ENCODE measurements at regions not wholly inside any gene's neighbourhood (a gene's known extent, or its start where the extent isn't known, plus 50 kb on each side); places are given as distances from the start of the nearest gene placed in this dataset.

DNA sequence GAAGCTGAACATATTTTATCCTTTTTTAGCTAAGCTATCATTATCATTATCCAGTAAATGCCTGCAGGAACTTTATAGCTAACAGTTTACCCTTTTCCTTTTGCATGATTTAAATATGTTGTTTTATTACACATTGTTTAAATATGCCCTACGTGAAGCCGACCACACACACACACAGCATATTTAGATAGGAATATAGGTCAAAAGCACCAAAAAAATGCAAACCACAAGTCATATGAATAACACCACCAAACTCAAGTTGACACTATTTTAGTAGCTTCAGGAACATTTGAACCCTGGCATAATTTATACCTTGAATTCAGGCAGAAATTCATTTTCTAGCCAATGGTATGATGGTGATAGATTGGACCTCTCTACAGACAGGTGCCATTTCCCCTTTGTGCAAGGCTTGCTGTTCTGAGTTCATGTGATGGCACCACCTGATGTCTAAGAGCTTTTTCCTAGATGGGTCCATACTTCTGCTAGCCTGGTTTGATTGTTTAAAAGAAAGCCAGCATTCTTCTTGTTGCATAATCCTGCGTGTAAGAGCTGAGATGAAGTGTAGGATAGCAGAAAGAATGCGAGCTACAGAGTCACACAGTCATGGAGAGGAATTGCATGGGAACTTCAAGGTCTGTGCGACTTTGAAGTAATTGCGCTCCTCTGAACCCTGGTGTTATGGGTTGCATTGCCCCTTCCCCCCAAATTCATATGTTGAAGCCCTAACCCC, 454.8 kb upstream of the SOX5 start:
- no peak for DNase-seq

DNA sequence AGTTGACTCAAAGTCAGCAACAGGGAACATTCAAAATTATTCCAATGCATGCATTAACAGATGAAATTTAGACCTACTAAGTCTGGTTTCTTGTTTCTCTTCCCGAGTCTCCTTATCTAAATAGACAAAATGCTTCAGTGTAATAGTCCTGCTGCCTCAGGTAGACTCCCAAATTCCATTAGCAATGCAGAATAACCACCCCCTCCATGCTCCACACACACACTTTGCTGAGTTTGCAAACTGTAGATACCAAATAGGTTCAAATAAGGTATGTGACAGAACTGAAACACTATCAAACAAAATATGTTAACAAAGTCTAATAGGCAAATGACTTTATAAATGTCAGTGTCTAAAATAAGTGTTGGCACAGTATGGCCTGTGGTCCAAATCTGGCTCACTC, 451.1 kb upstream of the SOX5 start:
- DNase-seq = no peak

DNA sequence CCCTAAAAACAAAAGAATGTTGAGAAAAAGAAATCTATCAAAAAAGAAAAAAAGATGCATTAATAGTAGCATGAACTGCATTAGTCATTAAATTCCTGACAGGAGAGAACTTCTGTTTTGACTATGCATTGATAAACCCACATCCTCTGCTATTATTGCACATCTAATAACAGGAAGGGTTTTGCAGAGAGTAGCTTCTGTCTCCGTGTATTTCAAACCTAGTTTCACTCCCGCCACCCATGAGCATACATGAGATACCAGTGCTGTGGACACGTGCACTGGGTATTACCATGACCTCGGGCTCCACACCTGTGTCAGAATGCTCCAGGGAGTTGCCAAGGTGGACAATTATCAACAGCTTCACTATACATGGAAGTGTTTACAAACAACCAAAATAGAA, 449.1 kb upstream of the SOX5 start:
- no peak for DNase-seq

DNA sequence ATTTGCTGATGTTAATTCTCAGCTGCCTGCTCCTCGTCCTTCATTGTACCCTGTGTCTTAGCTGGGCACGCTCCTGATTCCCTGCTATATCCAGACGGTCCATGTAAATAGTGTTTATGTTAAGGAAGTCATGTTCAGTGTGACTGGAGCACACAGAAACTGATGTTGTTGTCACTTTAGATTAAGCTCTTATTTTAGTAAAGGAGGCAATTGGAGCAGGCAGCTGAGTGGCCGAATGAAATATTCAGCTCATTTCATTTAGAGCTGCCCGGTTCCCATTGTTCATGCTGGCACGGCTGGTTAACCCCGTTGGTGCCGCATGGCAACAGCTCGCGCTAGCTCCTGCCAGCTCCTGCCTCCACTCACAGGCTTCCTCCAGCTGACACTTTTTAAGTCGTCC, 446.8 kb upstream of the SOX5 start:
- no peak for DNase-seq

DNA sequence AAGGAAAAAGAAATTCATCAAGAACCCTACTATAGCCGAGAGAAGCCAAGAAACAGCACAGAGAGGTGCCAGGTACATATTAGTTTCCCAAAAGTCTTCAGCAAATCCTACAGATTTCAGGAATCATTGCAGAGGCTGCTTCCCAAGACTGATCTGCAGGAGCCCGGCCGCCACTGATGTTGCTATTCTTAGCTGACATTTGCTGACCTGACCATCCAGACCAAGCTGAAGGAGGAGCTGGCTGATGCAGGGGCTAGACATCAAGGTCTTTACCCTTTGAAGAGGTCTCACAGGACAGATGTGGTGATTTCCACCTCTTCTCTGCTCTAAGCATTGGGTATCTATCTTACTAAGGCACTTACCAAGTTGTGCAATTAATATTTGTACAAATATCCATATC, 444.8 kb upstream of the SOX5 start:
- DNase-seq = no peak

DNA sequence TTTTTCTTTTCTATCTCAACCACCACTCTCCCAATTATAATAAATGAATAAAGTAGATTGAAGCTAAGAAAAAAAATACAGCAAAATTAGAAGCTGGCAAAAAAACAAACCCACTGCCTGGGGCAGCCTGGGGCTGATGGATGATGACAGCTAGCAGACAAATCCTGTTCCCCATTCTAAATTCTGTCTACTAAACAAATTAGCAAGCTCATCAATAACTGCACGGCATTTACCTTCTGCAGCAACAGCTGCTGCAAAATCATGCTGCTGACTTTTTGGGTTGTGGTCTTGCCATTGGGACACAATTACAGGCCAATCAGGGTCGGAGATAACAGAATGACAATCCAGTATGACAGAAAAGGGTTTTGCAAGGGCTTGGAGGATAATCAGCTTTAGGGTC, 443.6 kb upstream of the SOX5 start:
- no peak for DNase-seq

DNA sequence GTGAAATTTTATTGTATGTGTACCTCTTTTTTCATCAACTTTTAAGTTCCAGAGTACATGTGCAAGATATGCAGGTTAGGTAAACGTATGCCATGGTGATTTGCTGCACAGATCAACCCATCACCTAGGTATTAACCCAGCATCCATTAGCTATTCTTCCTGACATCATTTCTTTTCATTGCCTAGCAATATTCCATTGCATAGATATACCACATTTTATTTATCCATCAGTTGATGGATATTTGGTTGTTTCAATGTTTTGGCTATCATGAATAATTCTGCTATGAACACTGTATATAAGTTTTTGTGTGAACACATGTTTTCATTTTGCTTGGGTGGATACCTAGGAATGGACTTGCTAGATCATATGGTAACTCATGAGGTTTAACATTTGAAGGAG, 439.9 kb upstream of the SOX5 start:
- no peak for DNase-seq

DNA sequence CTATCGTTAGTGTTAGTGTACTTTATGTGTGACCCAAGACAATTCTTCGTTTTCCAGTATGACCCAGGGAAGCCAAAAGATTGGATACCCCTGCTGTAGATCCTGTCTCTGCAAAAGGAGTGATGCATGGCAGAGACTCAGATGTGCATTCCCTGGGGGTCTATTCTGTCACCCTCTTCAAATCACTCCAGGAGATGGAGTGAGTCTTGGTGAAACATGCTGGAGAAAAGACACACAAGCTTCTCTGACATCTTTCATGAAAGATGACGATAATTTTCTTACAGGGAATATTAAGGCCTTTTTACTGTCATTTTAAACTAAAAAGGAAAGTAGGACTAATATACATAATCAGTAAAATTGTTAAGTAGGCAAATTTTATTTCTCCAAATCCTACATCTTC, 437.9 kb upstream of the SOX5 start:
- DNase-seq = no peak

DNA sequence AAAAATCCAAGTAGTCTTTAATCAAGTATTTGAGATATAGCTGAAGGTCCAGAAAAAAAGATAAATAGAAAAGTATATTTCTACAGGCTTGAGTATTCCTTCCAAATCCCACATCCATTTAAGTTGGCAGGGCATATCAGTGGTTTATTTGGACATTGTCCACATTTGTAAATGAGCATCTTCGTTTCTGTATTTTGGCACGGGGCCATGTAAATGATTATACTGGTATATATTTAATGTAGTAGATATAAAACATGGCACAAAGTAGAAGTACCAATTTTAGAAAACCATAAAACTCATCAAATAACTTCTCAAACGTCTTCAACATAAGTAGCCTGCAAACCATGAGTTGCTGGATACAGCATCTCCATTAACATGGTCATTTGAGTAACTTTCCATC, 437.4 kb upstream of the SOX5 start:
- no peak for DNase-seq

DNA sequence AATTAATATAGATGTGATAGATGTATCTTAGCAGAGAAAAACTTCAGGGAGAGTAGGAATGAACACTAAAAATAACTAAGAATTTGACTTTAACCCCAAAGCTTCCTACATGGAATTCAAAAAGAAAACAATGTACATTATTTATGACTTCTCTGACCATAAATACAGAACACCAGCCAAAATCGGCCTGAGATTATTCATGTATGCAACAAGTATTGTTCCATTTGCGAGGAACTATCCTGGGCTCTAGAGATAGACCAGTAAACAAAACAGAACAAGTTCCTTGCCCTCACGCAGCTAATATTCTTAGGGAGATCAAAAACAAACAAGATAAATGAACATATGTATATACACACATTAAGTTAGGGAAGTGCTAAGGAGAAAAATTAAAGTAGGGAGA, 432.3 kb upstream of the SOX5 start:
- DNase-seq = no peak

DNA sequence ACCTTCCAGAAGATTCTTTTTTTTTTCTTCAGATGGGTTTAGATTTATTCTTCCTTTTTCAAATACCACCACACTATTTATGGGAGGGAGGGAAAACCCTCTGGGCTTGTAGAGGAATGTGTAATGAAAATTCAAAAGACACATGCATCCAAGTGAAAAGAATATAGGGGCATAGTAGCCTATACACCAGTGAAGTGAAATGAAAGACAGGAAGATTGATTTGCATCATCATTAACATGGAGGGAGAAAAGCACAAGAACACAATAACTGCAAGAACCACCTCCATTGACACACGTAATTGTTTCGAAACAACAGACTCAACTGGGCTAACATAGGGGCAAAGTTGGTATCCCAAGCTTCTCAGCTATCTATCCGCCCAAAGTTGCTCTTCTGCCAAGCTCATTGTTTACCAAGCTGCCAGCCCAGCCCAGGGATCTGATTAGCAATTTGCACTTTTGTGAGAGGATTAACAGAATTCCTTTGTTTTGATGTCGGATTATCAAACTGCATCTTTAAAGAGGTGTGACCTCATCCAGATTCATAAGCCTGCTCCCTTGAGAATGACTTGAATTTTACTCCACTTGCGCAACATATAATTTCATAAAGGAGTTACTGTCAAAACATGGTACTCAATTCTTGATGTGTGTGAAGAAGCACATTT, 430.5 kb upstream of the SOX5 start:
- DNase-seq = no peak

DNA sequence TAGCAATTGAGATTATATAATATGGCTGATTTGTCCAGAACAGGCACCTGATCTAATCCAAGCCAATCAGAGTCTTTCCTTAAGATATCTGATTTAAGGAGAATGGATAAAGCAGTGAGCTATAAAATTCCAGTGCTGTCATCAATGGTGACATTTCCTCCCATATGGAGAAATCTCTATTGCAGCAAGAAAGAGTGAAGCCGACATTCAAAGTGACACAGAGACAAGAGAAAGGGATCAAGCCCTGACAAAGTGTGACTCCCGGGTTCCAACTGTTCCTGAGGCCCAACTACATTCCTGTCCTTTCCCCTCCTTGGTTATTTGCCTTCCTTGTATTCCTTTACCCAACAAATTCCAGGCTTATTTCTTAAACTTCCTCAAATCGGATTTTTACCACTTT, 430.0 kb upstream of the SOX5 start:
- no peak for DNase-seq

DNA sequence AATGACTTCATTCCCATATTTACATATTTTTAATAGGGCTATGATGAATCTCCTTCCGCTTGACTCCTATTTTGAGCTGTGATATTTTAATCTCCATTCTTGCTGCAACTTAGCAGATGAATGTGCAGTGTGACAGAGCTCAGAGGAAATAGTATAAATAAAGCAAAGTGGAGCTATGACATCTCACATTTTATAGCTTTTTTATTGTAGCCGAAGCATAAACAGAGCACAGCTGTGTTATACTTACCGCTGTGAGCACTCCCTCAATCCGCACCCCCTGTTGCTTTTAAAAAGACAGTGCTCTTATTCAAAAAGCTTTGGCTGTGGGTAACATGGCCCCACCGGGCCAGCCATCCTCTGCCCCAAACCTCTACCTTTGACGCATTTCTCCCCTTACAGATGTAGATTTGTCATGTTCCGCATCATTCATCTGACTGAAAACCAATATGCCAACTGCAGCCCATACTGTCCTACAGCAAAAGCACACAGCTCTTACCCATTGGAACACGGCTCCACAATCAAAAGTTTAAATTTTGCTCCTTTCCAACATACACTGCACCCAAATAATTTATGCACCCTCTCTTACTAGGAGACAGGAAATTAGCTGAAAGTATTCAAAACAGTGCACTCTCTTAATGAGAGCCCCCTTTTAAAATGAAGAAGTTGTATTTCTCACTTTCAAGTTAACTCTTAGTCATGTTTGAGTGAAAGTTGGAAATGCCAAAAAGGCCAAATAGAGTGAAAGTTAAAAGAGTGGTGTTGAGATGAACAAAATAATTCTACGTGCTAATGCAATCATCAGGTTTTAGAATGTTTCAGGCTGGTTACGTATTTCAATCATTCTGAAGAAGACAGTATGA, 429.3 kb upstream of the SOX5 start:
- DNase-seq = no peak

DNA sequence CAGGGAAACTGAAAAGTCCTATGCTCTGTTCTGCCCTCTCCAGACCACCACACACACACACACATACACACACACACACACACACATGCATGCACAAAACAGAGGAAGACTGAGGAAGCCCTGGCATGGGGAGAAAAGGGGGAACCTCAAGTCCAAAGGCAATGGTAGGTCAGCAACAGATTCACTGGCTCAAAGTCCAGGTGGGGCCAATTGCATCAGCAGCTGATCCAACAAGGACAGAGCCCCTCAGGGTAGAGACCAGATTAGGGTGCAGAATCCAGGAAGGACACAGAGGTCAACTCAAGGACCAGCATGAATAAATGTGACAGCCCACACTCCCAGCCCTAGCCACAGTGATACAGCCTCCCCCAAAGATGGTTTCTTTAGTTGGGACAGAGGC, 425.0 kb upstream of the SOX5 start:
- DNase-seq = no peak

DNA sequence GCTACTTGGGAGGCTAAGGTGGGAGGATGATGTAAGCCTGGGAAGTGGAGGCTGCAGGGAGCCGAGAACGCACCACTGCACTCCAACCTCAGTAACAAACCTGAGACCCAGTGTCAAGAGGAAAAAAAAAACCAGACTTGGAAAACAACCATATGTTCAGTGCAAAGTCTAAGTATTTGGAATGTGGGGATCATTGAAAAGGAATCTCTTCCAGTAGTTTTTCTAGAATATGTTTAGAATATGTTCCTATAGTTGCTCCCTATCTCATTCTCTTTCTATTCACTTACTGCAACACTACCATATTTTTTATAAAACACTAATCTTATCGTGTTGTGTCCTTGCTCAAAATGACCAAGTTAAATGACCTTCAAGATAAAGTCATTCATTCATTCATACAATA, 423.5 kb upstream of the SOX5 start:
- no peak for DNase-seq

DNA sequence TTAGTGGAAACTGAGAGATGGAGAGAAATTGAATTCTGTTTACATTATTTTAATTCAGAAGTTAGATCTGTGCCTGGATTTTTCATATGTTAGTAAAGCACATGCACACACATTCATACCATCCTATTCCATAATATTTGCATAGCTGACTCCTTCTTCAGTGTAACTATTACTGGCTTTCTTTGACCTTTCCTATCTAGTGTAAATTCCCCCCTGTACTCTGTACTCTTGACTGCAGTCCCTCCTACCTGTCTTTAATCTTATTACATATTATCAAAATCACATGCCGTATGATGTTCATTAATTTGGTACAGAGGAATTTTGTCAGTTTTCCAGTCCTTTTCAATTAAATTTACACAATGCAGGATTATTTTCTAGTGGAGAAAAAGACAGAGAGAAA, 417.0 kb upstream of the SOX5 start:
- no peak for DNase-seq

DNA sequence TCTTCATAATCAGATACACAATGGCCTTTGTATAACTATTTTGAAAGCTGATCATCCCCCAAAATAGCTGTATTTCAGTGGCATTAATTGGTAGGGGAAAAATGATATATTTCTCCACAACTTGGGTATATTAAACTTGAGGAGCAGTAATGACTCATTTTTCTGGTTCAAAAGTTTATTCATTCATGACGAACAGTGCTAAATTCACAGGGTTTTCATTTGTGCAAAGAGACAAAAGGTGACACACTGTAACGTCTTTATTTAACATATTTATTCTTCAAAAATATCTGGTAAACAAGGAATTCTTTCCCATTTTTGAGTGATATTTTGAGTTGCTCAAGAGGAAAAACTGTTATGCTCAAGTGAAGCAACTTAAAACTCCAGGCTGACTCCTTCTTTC, 415.5 kb upstream of the SOX5 start:
- no peak for DNase-seq

DNA sequence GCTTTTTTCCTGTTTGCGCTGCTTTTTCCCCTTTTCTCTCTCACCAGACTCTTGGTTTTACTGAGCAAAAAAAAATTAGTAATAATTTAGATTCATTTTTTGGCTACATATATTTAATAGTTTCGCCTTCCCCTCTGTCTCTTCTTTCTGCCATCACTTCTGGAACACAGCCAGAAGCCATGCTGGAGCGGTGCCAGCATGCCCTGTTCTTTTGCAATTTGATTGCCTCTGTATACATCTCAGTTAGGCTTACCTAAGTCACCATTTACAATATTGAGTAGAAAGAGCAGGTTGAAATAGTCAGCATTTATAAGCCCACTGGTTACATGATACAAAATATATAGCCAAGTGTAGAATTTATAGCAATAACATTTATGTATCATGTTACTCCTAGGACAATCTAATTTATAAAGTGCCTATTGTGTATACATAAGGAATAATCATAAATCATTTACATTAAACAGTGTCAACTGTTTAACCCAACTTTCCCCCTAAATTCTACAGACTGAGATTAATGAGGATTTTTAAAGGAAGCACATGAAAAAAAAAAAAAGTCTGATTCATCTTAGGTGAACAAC, 413.8 kb upstream of the SOX5 start:
- DNase-seq = no peak

DNA sequence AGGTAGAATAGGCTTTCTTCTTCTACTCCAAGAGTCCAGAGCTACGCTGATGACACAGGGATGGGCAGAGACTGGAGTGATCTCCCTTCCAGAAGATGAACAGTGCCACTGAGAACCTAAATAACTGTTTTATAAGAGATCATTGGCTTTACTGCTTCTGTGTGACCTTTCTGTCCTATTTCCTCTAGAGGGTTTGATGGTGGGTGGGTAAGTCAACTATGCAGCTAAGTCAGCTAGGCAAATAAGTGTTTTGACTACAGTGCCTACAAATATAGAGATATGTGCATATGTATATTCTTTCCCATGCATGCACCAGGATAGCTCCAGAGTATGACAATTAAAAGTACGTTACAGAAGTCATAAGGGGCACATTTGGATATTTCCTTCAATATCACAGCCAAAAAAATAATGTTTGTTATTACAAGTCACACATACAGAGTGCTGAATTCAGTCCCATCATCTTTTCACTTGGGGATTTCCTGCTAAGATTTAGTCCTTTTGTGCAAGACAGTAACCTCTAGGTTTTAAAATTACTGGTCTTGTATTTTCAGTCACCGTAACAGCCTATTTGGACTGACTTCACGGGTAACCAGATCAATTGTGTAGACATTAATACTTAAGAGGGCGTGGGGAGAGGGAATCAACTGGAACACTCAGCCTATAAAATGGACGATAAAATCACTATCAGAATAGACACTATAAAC, 412.6 kb upstream of the SOX5 start:
- no peak for DNase-seq

DNA sequence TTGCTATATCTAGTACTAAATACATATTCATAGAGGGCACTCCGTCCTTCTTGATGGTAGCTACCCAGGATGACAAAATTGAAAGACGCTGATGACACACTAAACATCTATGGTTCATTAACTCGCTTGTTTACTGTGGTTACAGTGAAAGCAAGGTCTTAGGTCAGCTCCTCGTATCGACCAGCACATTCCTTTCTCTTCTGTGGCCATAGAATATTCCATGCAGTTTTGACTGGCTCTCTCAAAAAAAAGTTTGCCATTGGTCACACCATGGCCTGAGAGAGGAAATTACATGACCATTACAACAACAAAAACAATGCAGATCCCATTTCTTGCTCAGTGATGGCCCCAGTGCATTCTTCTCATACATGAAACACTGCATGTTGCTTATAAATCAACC, 411.4 kb upstream of the SOX5 start:
- DNase-seq = no peak

DNA sequence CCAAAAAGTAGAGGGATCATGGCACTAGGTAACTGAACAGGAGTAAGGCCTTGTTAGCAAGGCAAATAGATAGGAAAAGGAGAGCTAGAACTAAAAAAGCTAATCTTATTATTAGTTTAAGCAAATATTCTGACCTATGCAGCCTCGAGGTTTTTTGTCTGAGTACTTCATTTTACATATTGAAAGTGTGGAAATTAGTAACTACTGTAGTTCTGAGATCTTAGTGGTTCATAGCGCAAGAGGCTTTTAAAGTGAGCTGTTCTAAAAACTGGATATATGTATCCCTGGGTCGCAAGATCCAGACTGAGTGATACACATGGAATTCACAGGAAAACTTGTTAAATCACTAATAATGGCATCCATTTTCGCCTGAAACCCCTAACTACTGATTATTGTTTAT, 411.0 kb upstream of the SOX5 start:
- no peak for DNase-seq

DNA sequence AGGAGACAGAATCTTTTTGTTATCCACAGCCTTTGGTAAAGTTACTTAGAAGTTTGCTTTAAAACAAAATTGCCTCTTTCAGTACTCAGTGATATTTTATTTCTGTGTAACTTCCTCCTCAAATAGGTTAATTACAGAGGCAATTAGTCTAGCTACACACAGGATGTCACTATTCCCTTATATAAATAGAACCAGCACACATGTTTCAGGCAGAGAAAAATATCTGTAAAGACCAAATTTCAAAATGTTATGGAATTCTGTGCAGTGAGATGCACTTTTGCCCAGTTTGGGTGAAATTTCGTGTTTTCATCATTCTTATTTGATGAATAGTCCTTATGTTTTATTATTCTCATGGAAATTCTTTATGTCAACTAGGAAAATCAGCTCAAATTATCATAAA, 410.6 kb upstream of the SOX5 start:
- peak in 1 of 2 experiments; percentile 4 for DNase-seq

DNA sequence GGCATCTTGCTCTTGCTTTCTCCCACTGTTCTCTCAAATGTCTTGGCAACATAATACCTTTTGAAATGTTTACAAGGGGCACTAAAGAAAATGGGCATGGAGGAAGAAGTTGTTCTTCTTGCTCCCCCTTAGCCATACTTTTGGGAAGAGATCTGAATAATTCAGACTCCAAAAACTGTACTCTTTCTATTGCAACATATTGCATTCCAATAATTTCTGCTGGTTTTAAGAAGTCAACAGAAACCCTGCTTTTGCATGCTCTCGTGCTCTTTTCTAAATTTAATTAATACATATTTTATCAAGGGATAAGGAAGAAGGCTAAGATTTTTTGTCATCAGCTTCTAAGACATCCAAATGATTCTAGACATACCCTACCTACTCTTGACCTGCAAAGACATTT, 409.9 kb upstream of the SOX5 start:
- no peak for DNase-seq

Data from AML-193 (cell line).